MM.1S (cell line): ENCODE measurements at regions not wholly inside any gene's neighbourhood (a gene's known extent, or its start where the extent isn't known, plus 50 kb on each side); places are given as distances from the start of the nearest gene placed in this dataset.

ENCODE experiments used
- DNase-seq: peaks from one replicate; pipeline ENCODE4 v3.0.0-alpha.2; 2015
- H2AFZ ChIP-seq: fragments of 300-600 bp; sonication (generic); 2 replicates; pipeline ENCODE4 v1.6.0; 2016; ENCODE audit warnings: antibody characterized with exemption, low read length
- H3F3A ChIP-seq: fragments of 300-600 bp; sonication (generic); 2 replicates; pipeline ENCODE4 v1.6.1; 2016; ENCODE audit warnings: mild to moderate bottlenecking, antibody characterized with exemption, low read length, moderate library complexity, mixed read lengths; ENCODE audit not compliant: insufficient read depth
- H3K27ac ChIP-seq: fragments of 300-600 bp; sonication (generic); 2 replicates; pipeline ENCODE4 v1.5.1; 2016; ENCODE audit warnings: mild to moderate bottlenecking, low read length
- H3K27me3 ChIP-seq: fragments of 300-600 bp; sonication (generic); replicated peaks from 2 replicates; pipeline ENCODE4 v1.6.0; 2016; ENCODE audit warnings: low read length; ENCODE audit not compliant: insufficient read depth
- H3K36me3 ChIP-seq: fragments of 300-600 bp; sonication (generic); replicated peaks from 2 replicates; pipeline ENCODE4 v1.6.1; 2016; ENCODE audit warnings: mild to moderate bottlenecking, low read length, mixed read lengths; ENCODE audit not compliant: insufficient read depth
- H3K4me1 ChIP-seq: fragments of 300-600 bp; sonication (generic); 2 replicates; pipeline ENCODE4 v1.6.1; 2016; ENCODE audit warnings: low read length, mixed read lengths
- H3K4me2 ChIP-seq: fragments of 300-600 bp; sonication (generic); 2 replicates; pipeline ENCODE4 v1.6.0; 2016; ENCODE audit warnings: low read depth, low read length
- H3K4me3 ChIP-seq: fragments of 300-600 bp; sonication (generic); 2 replicates; pipeline ENCODE4 v1.5.1; 2016; ENCODE audit warnings: low read length, mixed read lengths
- H3K79me2 ChIP-seq: fragments of 300-600 bp; sonication (generic); 2 replicates; pipeline ENCODE4 v1.6.1; 2016; ENCODE audit warnings: mixed run types, low read length, mixed read lengths
- H3K9ac ChIP-seq: fragments of 300-600 bp; sonication (generic); 2 replicates; pipeline ENCODE4 v1.6.1; 2016; ENCODE audit warnings: low read length, mixed read lengths
- H3K9me2 ChIP-seq: fragments of 300-600 bp; sonication (generic); replicated peaks from 2 replicates; pipeline ENCODE4 v1.6.1; 2016; ENCODE audit warnings: mild to moderate bottlenecking, low read length, mixed read lengths; ENCODE audit not compliant: insufficient read depth
- H3K9me3 ChIP-seq: fragments of 300-600 bp; sonication (generic); replicated peaks from 2 replicates; pipeline ENCODE4 v1.6.1; 2016; ENCODE audit warnings: mild to moderate bottlenecking, low read length, mixed read lengths; ENCODE audit not compliant: insufficient read depth
- H4K20me1 ChIP-seq: fragments of 300-600 bp; sonication (generic); 2 replicates; pipeline ENCODE4 v1.6.1; 2016; ENCODE audit warnings: mild to moderate bottlenecking, low read length, moderate library complexity, mixed read lengths; ENCODE audit not compliant: insufficient read depth
- EZH2 ChIP-seq: fragments of 300-600 bp; sonication (generic); optimal IDR thresholded peaks from 2 replicates; pipeline ENCODE3; 2017; ENCODE audit warnings: low read depth, mild to moderate bottlenecking, antibody characterized with exemption, low read length, mixed read lengths
- EZH2phosphoT487 ChIP-seq: fragments of 300-600 bp; sonication (generic); IDR thresholded peaks from 2 replicates; pipeline ENCODE4 v1.6.1; 2018; ENCODE audit warnings: antibody characterized with exemption, low read length
- TF ChIP-seq, protein P1 (sequence below): fragments of 300-600 bp; sonication (generic); IDR thresholded peaks from 2 replicates; pipeline ENCODE4 v1.5.1; 2016; ENCODE audit warnings: antibody characterized with exemption, low read length, mixed read lengths

DNA sequence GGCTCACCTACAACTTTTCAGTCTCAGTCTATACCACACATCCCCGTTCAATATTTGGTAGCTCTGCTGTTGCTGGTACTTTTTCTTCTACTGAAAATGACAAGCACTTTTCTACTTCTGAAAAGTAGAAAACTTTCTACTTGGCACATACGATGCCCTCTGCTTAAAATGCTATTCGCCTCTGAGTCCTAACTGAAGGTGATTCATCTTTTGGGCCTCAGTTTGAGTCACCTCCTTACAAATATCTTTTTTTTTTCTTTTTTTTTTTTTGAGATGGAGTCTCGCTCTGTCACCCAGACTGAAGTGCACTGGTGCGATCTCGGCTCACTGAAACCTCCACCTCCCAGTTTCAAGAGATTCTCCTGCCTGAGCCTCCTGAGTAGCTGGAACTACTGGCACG, 136.0 kb upstream of the CYYR1 start:
- Histone ChIP-seq H3K9me2 (no peaks in the 10 kb centered on the region), H4K20me1 (no peaks in the 10 kb centered on the region), H3F3A (no peaks in the 10 kb centered on the region), H3K9ac (no peak overlapping the region), H3K79me2 (no peaks in the 10 kb centered on the region), H3K4me3 (no peak overlapping the region), H3K4me1 (no peaks in the 10 kb centered on the region), H3K9me3 (no peaks in the 10 kb centered on the region), H3K4me2 (no peak overlapping the region), H3K36me3 (no peaks in the 10 kb centered on the region), H2AFZ (no peak overlapping the region), H3K27ac (no peak overlapping the region), H3K27me3 (no peaks in the 10 kb centered on the region)
- no peak for DNase-seq
- TF ChIP-seq, protein P1, sequence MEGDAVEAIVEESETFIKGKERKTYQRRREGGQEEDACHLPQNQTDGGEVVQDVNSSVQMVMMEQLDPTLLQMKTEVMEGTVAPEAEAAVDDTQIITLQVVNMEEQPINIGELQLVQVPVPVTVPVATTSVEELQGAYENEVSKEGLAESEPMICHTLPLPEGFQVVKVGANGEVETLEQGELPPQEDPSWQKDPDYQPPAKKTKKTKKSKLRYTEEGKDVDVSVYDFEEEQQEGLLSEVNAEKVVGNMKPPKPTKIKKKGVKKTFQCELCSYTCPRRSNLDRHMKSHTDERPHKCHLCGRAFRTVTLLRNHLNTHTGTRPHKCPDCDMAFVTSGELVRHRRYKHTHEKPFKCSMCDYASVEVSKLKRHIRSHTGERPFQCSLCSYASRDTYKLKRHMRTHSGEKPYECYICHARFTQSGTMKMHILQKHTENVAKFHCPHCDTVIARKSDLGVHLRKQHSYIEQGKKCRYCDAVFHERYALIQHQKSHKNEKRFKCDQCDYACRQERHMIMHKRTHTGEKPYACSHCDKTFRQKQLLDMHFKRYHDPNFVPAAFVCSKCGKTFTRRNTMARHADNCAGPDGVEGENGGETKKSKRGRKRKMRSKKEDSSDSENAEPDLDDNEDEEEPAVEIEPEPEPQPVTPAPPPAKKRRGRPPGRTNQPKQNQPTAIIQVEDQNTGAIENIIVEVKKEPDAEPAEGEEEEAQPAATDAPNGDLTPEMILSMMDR, result no peak

DNA sequence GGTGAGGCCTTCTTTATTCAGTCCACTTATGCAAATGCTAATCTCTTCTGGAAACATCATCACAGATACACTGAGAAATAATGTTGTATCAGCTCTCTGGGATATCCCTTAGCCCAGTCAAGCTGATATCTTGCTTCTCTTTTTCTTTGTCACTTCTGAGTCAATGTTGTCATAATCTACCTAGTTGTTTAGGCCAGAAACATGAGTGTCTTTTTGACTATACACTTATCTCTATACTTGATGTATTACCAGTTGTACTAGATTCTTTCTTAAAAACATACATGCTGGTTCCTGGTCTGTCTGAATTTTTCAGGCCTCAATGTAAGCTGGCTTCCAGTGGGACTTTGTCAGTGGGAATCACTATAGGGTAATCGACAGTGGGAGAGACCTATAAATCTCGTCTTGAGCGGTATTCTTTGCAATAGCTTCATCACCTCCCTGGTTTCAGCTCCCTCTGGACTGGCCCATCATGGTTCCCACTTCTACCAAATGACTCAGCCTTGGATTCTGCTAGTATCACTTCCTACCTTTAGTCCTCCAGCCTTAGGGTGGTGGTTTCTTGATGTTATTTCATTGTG, 135.2 kb upstream of the CYYR1 start:
- Histone ChIP-seq H3F3A (no peaks in the 10 kb centered on the region), H3K27me3 (no peaks in the 10 kb centered on the region), H3K36me3 (no peaks in the 10 kb centered on the region), H3K4me3 (no peak overlapping the region), H3K9ac (no peak overlapping the region), H2AFZ (no peak overlapping the region), H4K20me1 (no peaks in the 10 kb centered on the region), H3K9me3 (no peaks in the 10 kb centered on the region), H3K9me2 (no peaks in the 10 kb centered on the region), H3K79me2 (no peaks in the 10 kb centered on the region), H3K4me2 (no peak overlapping the region), H3K4me1 (no peaks in the 10 kb centered on the region), H3K27ac (no peak overlapping the region)
- no peak for DNase-seq
- TF ChIP-seq EZH2 (no peak), EZH2phosphoT487 (no peak)
- TF ChIP-seq, protein P1, result no peak

DNA sequence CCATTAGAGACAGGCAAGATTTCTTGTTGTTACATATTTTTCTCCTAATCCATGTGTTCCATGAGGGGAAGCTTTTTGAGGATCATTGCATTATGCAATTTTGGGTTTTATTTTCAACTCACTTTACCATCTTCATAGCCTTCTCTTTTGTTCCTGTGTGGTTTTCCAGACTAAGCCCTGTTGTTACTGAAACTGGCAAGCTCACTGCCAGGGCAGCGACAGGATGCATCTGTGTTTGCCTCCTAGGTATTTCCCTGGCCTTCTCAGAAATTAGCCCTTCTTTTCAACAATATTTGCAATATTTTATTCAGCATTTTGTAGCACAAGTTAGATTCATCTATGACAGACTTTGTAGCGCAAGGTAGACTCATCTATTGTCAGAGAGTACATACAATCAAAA, 134.2 kb upstream of the CYYR1 start:
- H4K20me1 ChIP-seq, result no peaks in the 10 kb centered on the region

More for the DNA sequence above, 134.2 kb upstream of the CYYR1 start:
- Histone ChIP-seq H3K9me3 (no peaks in the 10 kb centered on the region), H3F3A (no peaks in the 10 kb centered on the region), H3K9me2 (no peaks in the 10 kb centered on the region), H3K27me3 (no peaks in the 10 kb centered on the region), H3K4me1 (no peaks in the 10 kb centered on the region), H3K4me3 (no peak overlapping the region), H3K9ac (no peak overlapping the region), H3K36me3 (no peaks in the 10 kb centered on the region), H3K79me2 (no peaks in the 10 kb centered on the region), H3K4me2 (no peak overlapping the region), H3K27ac (no peak overlapping the region), H2AFZ (no peak overlapping the region)
- TF ChIP-seq EZH2phosphoT487 (no peak), EZH2 (no peak)
- TF ChIP-seq, protein P1, result no peak
- DNase-seq, result no peak
